Neuron (in vitro differentiated cells): ENCODE measurements at regions not wholly inside any gene's neighbourhood (a gene's known extent, or its start where the extent isn't known, plus 50 kb on each side); places are given as distances from the start of the nearest gene placed in this dataset.
"Not testable (repeated sequence)": the region's sequence is repeated elsewhere in the genome, so short reads cannot be mapped to it uniquely, and the experiment has no call there.

Experiments
- H2AFZ ChIP-seq: one replicate; pipeline ENCODE4 v1.6.1; 2013; ENCODE audit warnings: low read depth, mild to moderate bottlenecking, inconsistent platforms, low read length, moderate library complexity
- H3K27me3 ChIP-seq: one replicate; pipeline ENCODE4 v1.6.1; 2013; ENCODE audit warnings: low read length; ENCODE audit not compliant: insufficient read depth
- H3K36me3 ChIP-seq: one replicate; pipeline ENCODE4 v1.6.1; 2013; ENCODE audit warnings: low read length; ENCODE audit not compliant: insufficient read depth
- H3K4me1 ChIP-seq: one replicate; pipeline ENCODE4 v1.6.1; 2013; ENCODE audit warnings: low read length; ENCODE audit not compliant: insufficient read depth
- H3K4me3 ChIP-seq: 2 replicates; pipeline ENCODE4 v1.5.1; 2013; ENCODE audit warnings: mild to moderate bottlenecking, low read length, moderate library complexity
- H3K9me3 ChIP-seq: one replicate; pipeline ENCODE4 v1.6.1; 2013; ENCODE audit warnings: low read length

DNA sequence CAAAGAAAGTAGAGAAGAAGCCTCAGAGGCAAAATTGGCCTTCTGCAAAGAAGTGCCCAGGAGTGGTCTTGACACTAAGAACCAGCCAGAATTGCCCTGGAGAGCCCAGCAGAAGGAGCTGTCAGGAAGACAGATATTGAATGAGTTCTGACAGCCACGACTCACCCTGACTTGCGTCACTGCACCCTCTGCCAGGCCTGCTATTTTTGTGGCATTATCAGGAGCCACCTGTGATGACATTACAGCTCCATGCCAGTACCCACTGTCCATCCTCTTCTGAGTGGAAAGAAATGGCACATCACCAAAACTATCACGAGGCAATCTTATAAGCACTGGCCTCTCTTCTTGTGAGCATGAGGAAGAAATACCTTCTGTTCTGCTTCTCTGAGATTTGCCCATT, 67.7 kb downstream of the SMIM20 start:
- Histone ChIP-seq H3K4me1 (peaks cover 2% of the 10 kb centered on the region), H2AFZ (no peak overlapping the region), H3K9me3 (no peaks in the 10 kb centered on the region), H3K27me3 (no peaks in the 10 kb centered on the region), H3K36me3 (no peaks in the 10 kb centered on the region), H3K4me3 (no peak overlapping the region)

DNA sequence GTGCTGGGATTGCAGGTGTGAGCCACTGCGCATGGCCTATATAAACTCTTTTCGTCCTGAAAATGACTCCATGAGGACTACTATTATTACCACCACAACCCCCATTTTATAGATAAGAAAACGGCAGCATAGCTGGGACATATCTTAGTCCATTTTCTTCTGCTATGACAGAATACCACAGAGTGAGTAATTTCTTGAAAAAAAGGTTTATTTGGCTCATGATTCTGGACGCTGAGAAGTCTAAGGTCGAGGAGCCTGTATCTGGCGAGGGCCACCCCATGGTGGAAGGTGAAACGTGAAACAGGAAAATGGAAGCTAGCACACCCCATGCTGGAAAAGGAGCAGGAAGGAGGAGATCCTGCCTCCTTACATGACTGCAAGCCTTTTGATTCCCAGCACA, 68.9 kb downstream of the SMIM20 start:
- no peaks in the 10 kb centered on the region for H3K27me3 ChIP-seq
- no peaks in the 10 kb centered on the region for H3K9me3 ChIP-seq
- no peak overlapping the region for H3K4me3 ChIP-seq
- peaks cover 11% of the 10 kb centered on the region for H3K4me1 ChIP-seq
- H3K36me3 ChIP-seq = no peaks in the 10 kb centered on the region
- no peak overlapping the region for H2AFZ ChIP-seq

- Histone ChIP-seq H2AFZ (no peak overlapping the region), H3K4me1 (peaks cover 11% of the 10 kb centered on the region), H3K4me3 (no peak overlapping the region), H3K9me3 (no peaks in the 10 kb centered on the region), H3K36me3 (no peaks in the 10 kb centered on the region), H3K27me3 (no peaks in the 10 kb centered on the region)
These were observed 70.2 kb downstream of the SMIM20 start for GRCh38 chr4:25984266-25984665.

DNA sequence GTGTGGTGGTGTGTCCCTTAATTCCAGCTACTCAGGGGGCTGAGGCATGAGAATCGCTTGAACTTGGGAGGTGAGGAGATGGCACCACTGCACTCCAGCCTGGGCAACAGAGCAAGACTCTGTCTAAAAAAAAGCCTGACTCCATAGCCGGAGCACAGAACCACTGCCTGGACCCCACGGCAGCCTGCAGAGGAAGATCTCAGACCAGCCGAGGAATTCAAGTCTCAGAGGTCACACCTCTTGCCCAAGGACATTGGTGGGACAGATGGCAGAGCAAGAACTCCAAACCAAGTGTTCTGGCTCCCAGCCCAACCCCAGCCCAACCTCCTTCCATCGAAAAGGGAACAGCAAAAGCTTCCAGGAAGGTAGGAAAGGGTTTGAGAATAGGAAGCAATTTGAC, 70.8 kb downstream of the SMIM20 start:
- Histone ChIP-seq H3K4me3 (no peak overlapping the region), H3K27me3 (no peaks in the 10 kb centered on the region), H2AFZ (no peak overlapping the region)

DNA sequence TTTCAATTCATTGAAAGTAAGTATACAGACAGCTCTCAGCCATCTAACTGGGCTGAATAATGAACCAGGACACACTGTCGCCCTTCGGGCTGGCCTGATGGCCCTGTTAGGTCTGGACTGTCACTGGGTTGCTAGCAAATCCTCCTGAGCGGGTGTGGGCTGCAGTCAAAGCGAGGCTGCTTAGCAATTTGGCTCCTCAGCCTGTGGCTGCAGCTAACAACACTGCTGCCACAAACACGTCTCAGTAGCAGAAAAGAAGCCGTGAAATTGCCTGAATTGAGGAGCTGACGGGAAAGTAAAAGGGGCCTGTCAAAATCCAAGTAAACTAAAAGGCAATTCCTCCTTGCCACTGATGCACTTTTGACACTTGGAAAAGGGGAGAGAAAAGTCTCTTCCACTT, 72.8 kb downstream of the SMIM20 start:
- H3K4me1 ChIP-seq = peaks cover 11% of the 10 kb centered on the region
- H2AFZ ChIP-seq = no peak overlapping the region
- H3K27me3 ChIP-seq = no peaks in the 10 kb centered on the region
- H3K36me3 ChIP-seq = no peaks in the 10 kb centered on the region
- H3K4me3 ChIP-seq = no peak overlapping the region
- no peaks in the 10 kb centered on the region for H3K9me3 ChIP-seq

More for the DNA sequence above, 70.8 kb downstream of the SMIM20 start:
- H3K36me3 ChIP-seq = no peaks in the 10 kb centered on the region
- H3K9me3 ChIP-seq = no peaks in the 10 kb centered on the region
- H3K4me1 ChIP-seq = peaks cover 11% of the 10 kb centered on the region

DNA sequence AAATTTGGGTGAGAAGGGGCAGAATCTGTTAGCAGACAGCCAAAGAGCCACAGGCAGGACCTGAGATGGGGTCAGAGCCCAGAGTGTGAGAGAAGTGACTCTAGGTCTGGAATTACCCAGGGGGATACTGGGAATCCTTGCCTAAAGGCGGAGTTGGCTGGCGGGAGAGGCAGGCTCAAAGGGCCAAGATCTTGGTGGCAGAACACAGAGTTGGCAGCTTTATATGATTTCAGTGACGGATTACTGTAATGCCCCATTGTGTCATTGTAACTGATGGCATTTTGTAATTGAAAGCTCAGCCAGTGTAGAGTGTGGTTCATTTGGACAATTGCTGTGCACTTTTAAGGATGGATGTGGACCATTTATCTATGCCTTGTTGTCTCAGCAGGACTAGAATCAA, 77.3 kb downstream of the SMIM20 start:
- Histone ChIP-seq H3K4me1 (peaks cover 11% of the 10 kb centered on the region), H2AFZ (no peak overlapping the region), H3K27me3 (no peaks in the 10 kb centered on the region), H3K4me3 (no peak overlapping the region), H3K9me3 (no peaks in the 10 kb centered on the region), H3K36me3 (no peaks in the 10 kb centered on the region)

- H3K9me3 ChIP-seq = no peaks in the 10 kb centered on the region
- no peak overlapping the region for H2AFZ ChIP-seq
- H3K27me3 ChIP-seq = no peaks in the 10 kb centered on the region
- no peak overlapping the region for H3K4me3 ChIP-seq
- H3K36me3 ChIP-seq = no peaks in the 10 kb centered on the region
- no peaks in the 10 kb centered on the region for H3K4me1 ChIP-seq
These were observed 79.6 kb downstream of the SMIM20 start for GRCh38 chr4:25993395-25994185.

DNA sequence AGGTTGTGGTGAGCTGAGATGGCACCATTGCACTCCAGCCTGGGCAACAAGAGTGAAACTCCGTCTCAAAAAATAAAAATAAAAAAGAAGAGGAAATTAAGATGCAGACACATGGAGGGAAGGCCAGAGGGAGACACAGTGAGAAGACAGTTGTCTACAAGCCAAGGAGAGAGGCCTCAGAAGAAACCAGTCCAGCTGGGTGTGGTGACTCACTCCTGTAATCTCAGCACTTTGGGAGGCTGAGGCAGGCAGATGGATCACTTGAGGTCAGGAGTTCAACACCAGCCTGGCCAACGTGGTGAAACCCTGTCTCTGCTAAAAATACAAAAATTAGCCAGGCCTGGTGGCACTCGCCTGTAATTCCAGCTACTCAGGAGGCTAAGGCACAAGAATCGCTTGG, 80.6 kb downstream of the SMIM20 start:
- H3K4me3 ChIP-seq, H3K4me1 ChIP-seq, H3K9me3 ChIP-seq, H3K36me3 ChIP-seq, H3K27me3 ChIP-seq, H2AFZ ChIP-seq: not testable (repeated sequence)

GRCh38 chr4:26000274-26000950, 86.4 kb downstream of the SMIM20 start:
- H2AFZ ChIP-seq = no peak overlapping the region
- H3K27me3 ChIP-seq = no peaks in the 10 kb centered on the region
- peaks cover 7% of the 10 kb centered on the region for H3K4me1 ChIP-seq

DNA sequence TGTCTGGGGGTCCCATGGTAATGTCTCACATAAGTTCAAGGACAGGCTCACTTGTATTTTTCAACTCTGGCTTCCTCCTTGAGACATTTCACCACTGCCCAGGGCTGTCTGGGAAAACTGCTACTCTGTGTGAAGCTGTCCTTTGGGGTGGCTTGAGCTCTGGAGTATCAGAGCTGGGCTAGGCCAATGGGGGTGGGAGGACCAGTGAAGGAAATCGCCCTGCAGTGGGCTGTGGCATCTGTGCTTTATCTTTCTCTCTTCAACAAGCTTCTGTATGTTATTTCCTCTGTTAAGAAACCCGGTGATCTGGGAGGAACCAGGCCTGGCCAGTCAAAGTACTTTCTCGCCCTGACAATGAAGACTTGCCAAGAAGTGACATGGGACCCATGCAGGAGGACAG, 87.4 kb downstream of the SMIM20 start:
- H3K4me3 ChIP-seq = no peak overlapping the region
- H3K36me3 ChIP-seq = no peaks in the 10 kb centered on the region
- no peak overlapping the region for H2AFZ ChIP-seq
- H3K9me3 ChIP-seq = no peaks in the 10 kb centered on the region
- peaks cover 7% of the 10 kb centered on the region for H3K4me1 ChIP-seq
- no peaks in the 10 kb centered on the region for H3K27me3 ChIP-seq

More at GRCh38 chr4:26000274-26000950, 86.4 kb downstream of the SMIM20 start:
- no peaks in the 10 kb centered on the region for H3K9me3 ChIP-seq
- H3K4me3 ChIP-seq = no peak overlapping the region
- H3K36me3 ChIP-seq = no peaks in the 10 kb centered on the region

DNA sequence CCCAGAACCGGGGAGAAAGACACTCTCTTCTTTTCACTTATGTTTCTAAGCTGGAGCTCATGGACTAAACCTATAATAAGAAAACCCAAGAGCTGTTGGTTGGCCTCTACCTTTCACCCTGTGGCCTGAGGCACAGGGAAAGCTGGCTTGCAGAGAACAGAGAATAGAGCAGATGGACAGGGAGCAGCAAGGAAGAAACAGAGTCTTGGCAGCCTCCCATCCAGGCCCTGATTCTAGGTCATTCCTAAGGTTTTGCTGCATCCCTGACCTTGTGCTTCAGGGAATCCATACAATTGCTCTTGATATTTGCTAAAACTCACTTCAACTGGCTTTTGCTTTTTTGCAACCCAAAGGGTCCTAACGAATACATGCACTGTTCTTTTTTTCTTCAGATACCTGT, 87.8 kb downstream of the SMIM20 start:
- Histone ChIP-seq H2AFZ (no peak overlapping the region), H3K9me3 (no peaks in the 10 kb centered on the region), H3K4me3 (no peak overlapping the region), H3K4me1 (peaks cover 7% of the 10 kb centered on the region), H3K27me3 (no peaks in the 10 kb centered on the region), H3K36me3 (no peaks in the 10 kb centered on the region)

DNA sequence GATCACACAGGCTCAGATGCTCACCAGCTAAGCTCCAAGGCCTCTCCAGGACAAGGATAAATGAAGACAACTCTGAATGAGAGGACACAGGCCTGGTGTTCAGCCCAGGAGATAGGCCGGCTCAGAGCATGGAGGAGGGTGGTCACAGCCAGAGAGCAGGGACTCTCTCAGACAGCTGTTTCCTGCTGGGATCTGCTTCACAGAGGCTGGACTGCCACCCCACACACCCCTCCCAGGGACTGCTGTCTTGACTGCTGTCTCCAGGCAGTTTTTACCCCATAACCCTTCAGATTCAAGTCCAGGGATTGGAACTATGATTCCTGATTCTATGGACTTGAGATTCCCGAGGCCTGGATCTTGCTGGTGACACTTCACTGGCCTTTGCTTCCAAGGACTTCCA, 89.0 kb downstream of the SMIM20 start:
- Histone ChIP-seq H3K4me3 (no peak overlapping the region), H3K27me3 (no peaks in the 10 kb centered on the region), H3K36me3 (no peaks in the 10 kb centered on the region), H3K9me3 (no peaks in the 10 kb centered on the region), H3K4me1 (peaks cover 7% of the 10 kb centered on the region), H2AFZ (no peak overlapping the region)

GRCh38 chr4:26004290-26004689, 90.3 kb downstream of the SMIM20 start:
- Histone ChIP-seq H3K4me3 (no peak overlapping the region), H3K36me3 (no peaks in the 10 kb centered on the region), H3K27me3 (no peaks in the 10 kb centered on the region), H3K9me3 (no peaks in the 10 kb centered on the region), H3K4me1 (peaks cover 7% of the 10 kb centered on the region), H2AFZ (no peak overlapping the region)
